HT1080 (cell line): ENCODE measurements at regions not wholly inside any gene's neighbourhood (a gene's known extent, or its start where the extent isn't known, plus 50 kb on each side); places are given as distances from the start of the nearest gene placed in this dataset.

Experiments
- DNase-seq: peaks from one replicate; pipeline ENCODE4 v3.0.0-alpha.2; 2015; ENCODE audit warnings: low read depth

DNA sequence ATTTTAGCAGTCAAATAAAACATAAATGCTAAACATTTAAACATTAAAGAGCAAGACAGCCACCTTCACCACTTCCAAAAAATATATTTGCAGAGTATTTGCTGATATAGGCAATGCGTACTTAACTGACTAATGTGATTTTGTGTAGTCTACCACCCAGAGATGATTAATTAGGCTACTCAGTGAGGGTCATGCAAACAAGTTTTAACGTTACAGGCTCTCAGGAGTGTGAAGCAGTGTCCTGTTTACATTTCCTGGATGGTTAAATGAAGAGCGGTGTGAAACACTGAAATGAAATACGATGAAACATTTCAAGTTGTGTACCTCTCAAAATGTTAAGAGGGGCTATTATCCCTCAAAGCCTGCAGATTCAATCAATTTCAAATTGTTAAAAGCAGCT is 165.8 kb upstream of the LRIG3 start:
- DNase-seq = no peak

DNA sequence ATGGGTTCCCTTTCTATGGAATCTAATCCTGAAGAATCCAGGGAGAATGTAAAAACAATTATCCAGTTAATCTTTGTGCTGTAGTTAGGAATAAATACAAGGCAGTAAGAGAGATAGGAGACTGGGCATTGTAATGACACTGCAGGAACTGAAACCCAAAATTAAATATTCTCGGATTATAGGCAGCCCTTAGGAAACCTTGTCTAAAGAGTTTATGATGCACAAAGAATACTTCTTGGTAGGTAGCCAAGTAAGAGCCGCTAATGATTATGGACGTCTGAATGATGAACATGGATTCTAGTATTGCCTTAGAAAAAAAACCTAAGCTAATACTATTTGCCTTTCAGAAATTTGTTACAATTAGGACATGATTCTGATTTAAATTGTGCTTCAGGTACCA is 165.4 kb upstream of the LRIG3 start:
- no peak for DNase-seq

DNA sequence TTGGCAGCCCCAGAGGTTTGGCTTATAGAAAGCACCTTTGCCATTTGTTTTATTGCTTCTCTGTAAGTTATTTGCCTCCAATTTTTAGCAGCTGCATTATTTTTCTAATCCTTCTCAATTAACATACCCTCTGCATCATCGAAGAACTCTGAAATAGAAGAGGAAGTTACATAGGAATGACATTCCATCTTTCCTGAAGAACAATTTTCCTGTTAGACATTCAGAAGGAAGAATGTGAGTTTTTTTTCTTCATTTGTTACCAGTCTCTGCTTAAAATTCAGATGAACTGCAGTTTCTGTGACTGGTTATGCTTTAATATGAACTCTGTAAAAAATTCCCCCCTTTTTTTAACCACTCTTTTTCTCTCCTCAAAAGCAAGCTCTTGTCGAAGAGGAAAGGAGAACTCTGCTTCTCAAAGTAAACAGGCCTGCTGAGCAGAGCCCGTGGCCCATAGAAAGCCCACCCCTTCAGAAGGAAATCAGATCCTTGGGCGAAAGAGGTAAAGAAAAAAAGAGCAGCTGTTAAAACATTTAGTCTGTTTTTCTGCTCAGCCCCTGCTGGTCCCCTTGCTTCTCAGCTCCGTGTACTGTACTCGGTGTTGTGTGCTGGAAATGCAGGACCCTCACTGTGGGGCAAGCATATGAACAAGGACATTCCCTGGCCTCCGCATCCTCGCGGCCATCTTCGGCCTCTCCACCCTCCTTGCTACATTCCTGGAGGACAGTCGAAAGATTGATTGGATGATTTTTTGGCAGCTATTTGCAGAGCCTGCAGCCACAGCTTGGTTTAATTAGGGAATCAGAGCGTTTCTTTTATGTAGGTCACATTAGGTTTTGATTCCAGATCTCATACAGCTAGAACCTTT is 164.4 kb upstream of the LRIG3 start:
- DNase-seq = no peak

DNA sequence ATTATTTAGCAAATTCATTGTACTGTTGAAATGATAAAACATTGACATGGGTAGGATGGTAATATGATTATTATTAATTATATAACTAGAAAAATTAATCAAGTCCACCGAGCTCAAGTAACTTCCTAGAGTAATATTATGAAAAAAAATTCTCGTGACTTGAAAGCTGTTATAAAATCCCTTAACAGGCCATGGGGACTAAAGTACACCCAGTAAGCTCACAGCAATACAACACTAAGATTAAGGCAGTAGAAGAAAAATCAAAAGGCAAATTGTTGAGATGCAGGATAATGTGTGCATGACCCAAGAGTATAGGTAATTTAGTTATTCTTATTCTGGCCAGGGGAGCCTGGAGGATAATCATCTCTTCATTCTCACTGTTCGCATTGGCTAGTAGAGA is 162.6 kb upstream of the LRIG3 start:
- DNase-seq = no peak

DNA sequence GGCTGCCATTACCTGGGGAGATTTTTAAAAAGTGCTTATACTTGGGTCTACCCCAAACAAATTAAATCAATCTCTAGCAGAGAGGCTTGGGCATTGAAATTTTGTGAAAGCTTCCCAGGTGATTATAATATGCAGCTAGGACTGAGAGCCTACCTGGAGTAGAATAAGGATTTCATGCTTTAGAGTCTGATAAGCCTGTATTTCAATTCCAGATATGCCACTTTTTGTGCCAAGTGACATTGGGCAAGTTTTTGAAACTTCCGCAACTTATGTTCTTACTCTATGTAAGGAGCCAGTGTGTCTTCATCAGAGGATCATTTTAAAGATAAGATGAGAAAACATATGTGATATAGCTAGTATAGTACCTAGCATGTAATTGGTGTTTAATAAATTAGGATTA is 159.8 kb upstream of the LRIG3 start:
- DNase-seq = no peak

DNA sequence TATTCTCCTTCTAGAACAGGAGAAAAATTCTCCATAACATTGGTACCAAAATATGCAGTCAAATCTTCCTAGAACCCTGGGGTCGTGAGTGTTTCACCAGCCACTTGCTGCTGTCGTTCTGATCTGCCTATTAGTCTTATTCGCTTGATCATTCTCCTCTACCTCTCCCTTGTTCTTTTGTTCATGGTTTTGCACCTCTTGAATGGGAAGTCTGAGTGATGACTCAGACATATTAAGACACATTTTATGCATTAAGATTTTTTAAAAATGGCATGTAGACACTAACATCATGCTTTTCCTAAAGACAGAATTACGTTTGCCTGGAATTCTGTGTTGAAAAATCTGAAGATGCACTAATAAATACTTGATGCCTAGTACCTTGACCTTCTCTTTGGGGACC is 159.2 kb upstream of the LRIG3 start:
- DNase-seq = no peak

DNA sequence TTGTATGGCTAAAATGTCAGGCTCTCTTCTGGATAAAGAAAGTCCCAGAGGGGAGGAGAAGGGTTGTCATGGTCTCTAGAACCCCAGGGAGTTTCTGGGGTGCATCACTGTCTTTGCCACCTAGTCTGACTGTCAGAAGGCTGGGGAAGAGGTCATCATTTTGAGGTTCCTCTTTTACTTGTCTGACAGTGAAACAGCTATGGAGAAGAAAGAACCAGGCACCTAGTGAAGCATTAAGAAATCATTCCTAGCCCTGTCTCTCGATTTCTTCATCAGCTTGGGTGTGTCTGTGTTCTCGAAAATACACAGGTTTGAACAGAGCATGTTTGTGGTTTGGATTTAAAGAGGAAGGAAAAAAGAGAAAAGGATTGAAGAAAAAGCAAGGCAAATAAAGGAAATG is 158.7 kb upstream of the LRIG3 start:
- no peak for DNase-seq

DNA sequence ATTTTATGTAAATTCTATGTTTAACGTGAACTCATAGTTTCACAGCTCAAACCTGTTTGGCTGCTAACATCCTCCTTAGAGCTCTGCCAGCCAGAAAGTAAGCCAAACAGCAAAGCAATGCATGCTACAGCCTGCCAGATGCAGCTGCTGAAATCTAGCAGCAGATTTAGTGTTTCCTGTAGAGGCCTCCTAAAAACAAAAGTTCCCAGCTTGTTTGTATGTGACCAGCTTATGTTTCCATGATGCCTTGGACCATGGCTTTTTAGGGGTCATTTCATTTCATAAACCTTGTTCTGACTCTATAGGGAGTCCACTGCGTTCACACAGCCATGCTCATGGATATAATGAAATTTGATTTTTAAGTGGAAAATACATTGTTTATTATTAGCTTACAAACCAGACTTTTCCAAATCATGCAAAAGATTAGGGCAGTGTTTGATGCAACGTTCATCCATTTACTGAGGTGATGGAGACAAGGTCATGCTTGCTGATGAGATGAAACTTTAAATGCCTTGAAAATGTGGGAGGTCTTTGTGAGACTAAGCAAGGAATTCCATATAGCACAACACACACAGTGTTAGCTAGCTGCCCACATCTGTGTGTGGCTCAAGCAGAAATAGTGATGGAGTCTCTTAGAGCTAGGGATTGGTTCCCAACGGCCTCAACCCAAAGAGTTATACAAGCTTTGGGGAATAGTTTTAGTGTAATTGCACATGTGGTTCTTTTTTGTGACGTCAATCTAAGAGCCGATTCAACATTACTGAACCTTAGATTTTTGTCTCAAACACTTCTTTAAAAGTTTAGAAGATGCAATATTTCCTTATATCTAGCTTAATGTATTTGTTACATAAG is 157.5 kb upstream of the LRIG3 start:
- no peak for DNase-seq

DNA sequence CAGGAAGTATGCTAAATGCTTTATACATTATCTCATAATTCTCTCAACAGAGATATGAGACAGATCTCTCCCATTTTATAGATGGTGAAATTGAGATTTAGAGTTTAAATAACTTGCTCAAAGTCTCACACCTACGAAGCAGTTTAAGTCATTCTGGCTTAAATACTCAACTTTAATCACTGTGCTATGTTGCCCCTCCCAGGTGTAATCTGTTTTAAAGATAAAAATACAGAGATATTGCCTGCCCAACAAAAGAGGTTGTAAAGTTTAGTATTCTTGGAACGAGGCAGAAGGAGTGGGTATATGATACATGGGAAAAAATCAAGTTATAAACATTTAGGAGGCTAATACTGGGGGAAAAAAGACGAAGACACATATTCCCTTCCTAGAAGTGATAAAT is 156.8 kb upstream of the LRIG3 start:
- DNase-seq = no peak

DNA sequence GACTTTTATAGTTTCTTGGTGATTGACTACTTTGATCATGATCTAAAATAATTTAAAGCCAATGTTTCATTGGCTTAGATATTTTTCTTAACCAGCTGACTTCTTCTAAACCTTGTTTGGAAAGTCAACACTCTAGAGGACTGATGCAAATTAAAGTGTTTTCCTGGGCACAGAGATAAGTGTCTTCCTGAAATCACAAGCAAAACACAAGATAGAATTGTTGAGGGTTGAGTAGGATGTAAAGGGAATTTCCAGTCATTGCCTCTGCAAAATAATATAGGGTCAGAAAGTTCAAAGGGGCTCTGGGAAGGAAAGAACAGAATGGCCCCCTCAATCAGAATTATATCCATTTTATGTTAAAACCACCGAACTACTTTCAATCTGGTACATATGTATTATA is 156.3 kb upstream of the LRIG3 start:
- DNase-seq = no peak

DNA sequence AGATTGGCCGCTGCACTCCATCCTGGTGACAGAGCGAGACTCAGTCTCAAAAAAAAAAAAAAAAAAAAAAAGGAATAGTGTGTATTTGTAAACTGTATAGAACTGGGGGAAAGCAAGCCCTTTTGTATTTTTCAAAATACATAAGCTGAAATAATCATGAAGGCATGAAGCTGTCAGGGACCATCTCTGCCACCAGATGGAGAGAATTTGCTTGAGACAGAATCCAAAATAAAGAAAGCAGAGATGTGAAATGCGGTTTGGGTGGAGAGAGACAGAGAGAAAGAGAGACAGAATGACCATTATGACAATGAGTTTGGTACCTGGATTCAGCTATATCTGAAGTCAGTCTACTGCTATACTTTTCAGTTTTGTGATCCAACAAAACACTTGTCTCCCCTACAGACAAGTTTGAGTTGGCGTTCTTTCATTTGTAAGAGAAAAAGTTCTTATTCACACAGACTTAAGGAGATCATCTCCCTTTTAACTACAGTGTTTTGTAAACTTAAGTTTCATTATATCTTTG is 155.7 kb upstream of the LRIG3 start:
- DNase-seq = no peak

DNA sequence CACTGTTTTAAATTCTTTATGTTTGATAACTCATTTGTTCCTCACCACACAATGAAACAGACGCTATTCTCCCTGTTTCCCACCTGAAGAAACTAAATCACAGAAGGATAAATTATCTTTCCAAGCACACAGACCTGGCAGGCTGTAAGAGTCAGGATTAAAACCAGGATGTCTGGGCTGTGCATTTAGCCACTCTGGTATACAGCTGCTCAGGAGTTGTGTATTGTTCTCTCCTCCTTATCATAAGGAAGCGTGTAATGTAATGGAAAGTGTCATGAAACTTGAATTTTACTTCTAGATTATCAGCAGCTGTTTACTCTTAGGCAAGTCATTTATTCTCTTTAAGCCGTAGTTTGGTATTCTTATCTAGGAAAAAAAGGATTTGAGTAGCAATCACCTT is 154.8 kb upstream of the LRIG3 start:
- DNase-seq = no peak

DNA sequence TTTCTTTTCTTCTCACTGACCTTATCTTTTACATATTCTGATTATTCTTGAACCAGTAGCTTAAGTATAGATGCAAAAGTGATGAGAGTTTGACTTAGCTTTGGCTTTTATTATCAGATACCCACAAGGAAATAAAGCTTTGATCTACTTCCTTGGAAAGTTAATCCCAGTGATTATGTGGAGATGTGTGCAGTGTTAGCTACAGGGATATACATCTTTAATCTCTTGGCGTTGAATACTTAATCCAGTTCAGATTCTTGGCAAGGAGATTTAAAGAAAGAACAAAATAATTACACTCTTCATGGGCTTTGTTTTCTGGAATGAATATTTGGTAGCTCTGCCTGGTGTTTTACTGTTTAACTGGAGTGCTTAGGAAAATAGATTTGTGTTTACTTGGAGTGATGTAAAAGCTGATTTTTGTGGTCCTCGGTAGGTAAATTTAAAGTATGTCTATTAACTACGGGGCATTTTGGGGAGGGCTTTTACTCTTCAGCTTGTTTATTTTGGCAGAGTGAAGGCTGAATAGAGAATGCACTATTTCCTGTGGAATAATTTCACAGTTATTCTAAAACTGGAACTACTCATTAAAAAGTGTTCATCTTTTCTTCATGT is 150.1 kb upstream of the LRIG3 start:
- DNase-seq = no peak

DNA sequence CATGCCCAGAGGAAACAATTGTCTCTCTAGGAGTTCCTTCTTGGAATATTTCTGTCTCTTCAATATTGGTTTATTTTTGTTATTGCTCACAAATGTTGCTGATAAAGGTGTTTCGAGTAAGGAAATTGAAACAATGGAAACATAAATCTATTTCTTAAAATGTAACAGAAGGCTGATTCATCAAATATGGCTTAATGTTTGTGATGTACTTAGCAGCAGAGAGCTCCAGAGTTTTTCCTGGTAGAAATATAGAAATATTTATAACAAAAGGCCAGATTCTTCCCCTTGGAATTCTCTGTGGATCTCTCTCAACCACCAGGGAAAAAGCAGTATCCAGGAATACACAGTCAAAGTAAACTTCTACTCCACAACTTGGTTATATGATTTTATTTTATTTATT is 149.2 kb upstream of the LRIG3 start:
- no peak for DNase-seq

DNA sequence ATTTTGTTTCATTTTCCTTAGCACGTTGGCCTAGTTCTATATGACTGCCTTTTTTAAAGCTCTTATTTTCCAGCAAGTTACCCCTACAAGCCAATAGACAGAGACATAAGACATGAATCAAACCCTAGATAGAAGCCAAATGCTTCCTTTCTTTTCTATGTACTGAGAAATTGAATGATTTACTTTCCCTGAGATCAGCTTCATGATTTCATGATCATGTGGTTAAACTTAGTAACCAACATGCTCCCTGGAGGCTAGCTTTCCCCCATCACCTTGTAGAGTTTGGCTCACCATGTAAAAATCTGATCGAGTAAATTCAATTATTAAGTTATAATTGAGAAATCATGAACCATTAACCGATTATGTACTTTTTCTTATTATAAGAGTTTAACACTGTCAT is 148.1 kb upstream of the LRIG3 start:
- no peak for DNase-seq

DNA sequence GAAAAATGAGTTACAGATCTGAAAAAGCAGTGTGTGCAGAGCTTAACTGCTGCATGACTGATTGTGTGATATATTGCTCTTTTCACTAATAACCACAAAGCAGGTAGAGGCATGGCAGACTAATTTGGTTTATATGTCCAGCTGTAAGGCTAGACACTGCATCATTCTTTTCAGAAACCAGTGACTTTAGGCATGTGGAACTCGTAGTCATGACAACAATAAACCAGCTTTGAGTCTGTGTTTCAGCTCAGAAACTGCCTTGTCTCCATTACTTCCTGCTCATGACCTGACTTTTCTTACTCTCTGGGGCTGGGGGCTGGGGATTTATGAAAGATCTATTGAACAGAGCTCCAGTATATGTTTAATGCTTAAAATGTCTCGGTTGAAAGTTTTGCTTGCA is 146.8 kb upstream of the LRIG3 start:
- peak; percentile 72 for DNase-seq

DNA sequence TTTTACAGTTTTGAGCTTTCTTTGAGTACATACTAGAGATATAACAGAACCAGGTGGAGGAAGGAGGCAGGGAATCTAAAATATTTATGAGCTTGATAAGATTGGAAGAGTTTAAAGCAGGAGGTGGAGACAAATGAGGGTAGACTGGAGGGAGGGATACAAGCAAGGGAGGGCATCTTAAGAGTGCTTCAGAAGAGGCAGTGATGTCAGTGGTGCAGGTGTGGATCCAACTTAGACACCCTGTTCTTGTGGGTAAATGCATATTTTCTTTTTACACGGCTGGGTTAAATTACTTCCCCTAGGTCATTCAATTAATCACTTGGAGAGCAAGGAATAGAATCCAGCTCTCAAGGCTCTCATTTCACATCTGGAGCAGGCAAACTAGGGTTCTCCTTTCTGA is 146.1 kb upstream of the LRIG3 start:
- DNase-seq = no peak

DNA sequence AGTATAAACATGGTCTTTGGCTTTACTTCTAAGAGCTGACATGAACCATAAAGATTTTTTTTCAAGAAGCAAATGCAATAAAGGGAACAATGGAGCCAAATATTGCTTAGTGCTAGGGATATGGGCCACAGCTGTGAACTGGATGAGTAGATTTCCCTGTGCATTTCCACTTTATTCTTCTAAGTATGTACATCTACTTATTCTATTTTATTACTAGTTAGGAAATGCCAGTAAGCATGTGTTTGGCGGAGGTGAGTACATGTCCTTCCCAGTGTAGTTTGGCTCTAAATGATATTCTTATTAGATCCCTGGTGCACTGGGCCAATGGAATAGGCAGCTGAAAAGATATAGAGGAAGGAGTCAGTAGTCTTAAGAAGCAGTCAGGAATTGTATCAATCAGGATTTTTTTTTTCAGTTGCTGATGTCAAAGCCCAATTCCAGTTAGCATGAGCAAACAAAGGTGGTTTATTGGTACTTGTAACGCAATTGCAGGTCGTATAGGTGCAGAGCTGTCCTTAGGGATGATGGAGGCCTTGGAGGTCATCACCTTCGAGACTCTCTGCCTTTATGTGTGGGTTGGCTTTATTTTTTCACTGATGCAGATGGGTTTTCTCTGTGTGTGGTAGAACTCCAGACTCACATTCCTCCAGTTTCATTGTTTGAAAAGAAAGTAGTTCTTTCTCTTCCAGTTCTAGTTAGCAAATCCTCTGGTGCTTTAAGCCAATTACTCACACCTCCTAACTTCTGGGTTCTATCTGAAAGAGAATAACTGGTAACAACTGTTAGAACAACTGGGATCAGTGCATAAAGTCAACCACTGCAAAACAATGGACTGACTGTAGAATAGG is 139.0 kb upstream of the LRIG3 start:
- DNase-seq = no peak

DNA sequence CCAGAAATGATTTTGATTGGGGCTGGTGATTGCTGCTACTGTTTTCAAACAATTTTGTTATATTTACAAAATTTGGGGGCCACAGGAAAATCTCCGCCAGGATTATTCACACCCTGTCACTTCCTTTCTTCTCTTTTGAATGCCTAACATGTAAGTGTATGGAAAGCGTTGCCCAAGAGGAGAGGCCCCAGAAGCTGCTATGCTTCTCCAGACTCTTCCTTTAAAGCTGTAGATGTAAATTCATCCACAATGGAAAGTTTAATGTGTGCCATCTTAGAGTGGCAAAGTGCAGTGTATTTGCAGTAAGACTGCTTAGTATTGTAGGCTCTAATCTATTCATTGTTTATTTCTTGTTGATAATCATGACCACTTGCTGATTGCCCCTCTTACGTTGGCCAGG is 136.7 kb upstream of the LRIG3 start:
- no peak for DNase-seq

DNA sequence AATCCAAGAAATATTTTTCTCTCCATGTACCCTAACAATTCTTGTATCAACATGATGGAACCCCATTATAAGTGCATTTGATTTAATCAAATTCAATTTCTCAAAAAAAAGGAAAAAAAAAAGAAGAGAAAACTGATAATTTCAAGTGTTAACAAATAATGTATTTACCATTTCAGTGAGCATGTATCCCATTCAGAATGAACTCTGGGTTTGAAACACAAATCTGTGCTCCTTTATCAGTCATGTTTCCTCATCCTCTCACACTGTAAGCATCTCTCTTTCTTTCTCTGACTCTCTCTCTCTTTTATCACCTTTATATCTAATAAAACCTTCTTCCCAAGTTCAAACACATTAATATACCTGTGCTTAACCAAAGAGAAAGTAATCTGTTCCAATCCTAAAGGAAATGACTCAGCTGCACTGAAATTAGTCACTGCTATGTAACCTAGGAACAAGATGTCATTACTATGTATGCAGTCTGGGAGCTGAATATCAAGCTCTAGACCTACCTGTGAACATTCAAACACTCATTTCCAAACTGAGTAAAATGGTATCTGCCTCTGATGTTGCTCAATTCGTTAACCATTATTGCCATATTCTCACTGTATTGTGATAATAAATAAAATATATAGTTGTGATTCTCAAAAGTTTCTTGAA is 135.0 kb upstream of the LRIG3 start:
- DNase-seq = peak; percentile 89
